AG04450 (cell line): ENCODE measurements at regions not wholly inside any gene's neighbourhood (a gene's known extent, or its start where the extent isn't known, plus 50 kb on each side); places are given as distances from the start of the nearest gene placed in this dataset.

ENCODE experiments used
- CTCF ChIA-PET: fragments of 300-600, 350-600 bp; formaldehyde crosslinking; extraction: SDS; loops from one replicate; lab custom pipeline; 2022; ENCODE audit warnings: antibody characterized with exemption, inconsistent platforms; lab: Charles Lee
- POLR2A ChIA-PET: fragments of 350-600 bp; formaldehyde crosslinking; extraction: SDS; loops from one replicate; lab custom pipeline; 2021; ENCODE audit warnings: antibody characterized with exemption, inconsistent platforms; lab: Yijun Ruan, JAX
- DNase-seq: peaks from one replicate; pipeline ENCODE4 v3.0.0-alpha.2; 2011; ENCODE audit warnings: low read depth, low spot score
- H3K27ac ChIP-seq: one replicate; pipeline ENCODE4 v1.5.1; 2012; ENCODE audit warnings: low read depth, low read length, control low read depth
- H3K27me3 ChIP-seq: one replicate; pipeline ENCODE4 v1.6.0; 2012; ENCODE audit warnings: low read length; ENCODE audit not compliant: control insufficient read depth, insufficient read depth
- H3K4me3 ChIP-seq: 2 replicates; pipeline ENCODE4 v1.5.1; 2011; ENCODE audit warnings: mild to moderate bottlenecking, low read depth, low read length, control low read depth
- H3K9me3 ChIP-seq: 2 replicates; pipeline ENCODE4 v1.5.1; 2012; ENCODE audit warnings: low read length; ENCODE audit not compliant: control insufficient read depth, insufficient read depth
- TF ChIP-seq, protein P1 (sequence below): IDR thresholded peaks from 2 replicates; pipeline ENCODE4 v1.5.1; 2011; ENCODE audit warnings: low read depth, low read length, control low read depth, inconsistent platforms

DNA sequence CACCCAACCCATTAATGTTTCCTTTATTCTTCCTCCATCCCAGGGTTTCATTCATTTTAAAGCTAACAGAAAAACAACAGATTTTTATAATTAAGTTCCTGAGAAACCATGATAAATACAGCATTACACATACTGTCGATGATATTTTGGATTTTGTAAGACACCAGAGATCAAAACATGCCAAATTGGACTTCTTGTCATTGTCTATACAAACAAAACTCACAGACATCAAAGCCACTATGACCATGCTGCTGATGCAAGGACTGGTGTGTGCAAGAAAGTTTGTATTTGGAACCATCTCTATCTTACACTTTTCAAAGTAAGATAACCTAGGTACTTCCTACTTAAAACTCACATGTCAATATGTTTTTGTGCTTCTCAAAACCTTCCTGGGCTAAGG, 294.0 kb upstream of the UGT8 start:
- POLR2A ChIA-PET = no interaction called here
- DNase-seq = no peak
- H3K9me3 ChIP-seq = no peaks in the 10 kb centered on the region

DNA sequence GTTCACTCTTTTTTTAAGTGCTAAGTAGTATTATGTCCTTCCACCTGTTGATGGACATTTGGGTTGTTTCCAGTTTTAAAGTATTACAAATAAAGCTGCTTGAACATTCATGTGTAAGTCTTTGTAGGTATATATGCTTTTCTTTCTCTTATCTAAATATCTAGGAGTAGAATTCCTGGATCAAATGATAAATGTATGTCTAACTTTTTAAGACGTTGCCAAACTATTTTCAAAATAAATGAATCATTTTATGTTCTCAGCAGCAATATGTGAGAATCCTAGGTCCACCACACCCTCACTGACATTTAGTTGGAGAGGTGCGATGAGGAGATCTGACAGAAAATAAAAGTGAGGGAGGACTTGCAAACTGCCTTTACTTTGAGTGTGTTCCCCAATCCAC, 291.7 kb upstream of the UGT8 start:
- no peaks in the 10 kb centered on the region for H3K27me3 ChIP-seq
- DNase-seq = no peak
- H3K27ac ChIP-seq = no peak overlapping the region
- TF ChIP-seq, protein P1, sequence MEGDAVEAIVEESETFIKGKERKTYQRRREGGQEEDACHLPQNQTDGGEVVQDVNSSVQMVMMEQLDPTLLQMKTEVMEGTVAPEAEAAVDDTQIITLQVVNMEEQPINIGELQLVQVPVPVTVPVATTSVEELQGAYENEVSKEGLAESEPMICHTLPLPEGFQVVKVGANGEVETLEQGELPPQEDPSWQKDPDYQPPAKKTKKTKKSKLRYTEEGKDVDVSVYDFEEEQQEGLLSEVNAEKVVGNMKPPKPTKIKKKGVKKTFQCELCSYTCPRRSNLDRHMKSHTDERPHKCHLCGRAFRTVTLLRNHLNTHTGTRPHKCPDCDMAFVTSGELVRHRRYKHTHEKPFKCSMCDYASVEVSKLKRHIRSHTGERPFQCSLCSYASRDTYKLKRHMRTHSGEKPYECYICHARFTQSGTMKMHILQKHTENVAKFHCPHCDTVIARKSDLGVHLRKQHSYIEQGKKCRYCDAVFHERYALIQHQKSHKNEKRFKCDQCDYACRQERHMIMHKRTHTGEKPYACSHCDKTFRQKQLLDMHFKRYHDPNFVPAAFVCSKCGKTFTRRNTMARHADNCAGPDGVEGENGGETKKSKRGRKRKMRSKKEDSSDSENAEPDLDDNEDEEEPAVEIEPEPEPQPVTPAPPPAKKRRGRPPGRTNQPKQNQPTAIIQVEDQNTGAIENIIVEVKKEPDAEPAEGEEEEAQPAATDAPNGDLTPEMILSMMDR = no peak
- POLR2A ChIA-PET = no interaction called here
- H3K4me3 ChIP-seq = no peak overlapping the region
- H3K9me3 ChIP-seq = no peaks in the 10 kb centered on the region
- CTCF ChIA-PET = no interaction called here

More for the DNA sequence above, 294.0 kb upstream of the UGT8 start:
- Histone ChIP-seq H3K27me3 (no peaks in the 10 kb centered on the region), H3K27ac (no peak overlapping the region), H3K4me3 (no peak overlapping the region)
- CTCF ChIA-PET = interaction anchor here (1.0 to 1.2 kb wide), 2 partner anchors 13 to 29 kb away, joined by 3 read pairs; no protein-coding TSS in a partner anchor
- TF ChIP-seq, protein P1 = no peak

DNA sequence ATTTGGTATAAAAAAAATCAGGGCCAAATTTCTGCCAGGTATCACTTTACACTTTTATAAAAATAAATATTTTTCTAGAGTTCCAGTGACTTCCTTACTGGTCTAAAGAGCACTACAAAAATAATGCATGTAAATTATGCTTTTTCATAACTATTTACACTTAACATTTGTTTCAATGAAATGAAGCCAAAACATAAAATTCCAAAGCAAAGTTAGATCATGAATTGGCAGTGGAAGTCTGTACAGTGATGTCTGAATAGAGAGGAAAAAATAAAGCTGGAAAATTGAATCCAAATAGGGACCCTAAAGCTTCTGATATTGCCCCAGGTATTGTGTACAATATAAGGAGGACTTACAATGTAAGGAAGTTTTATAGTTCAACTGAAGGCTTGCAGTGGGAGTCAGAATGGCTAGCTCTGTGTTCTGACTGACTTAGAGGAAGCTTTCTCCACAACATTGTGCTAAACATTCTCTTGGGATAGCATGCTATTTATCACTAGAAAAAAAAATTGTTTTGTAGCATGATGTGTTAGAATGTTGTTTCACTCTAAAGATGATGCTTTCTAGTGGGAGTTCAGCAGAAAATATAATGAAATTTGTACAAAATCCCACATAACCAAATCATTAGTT, 288.2 kb upstream of the UGT8 start:
- CTCF ChIA-PET = no interaction called here
- H3K27ac ChIP-seq = no peak overlapping the region
- TF ChIP-seq, protein P1 = no peak
- POLR2A ChIA-PET = no interaction called here
- H3K9me3 ChIP-seq = no peaks in the 10 kb centered on the region
- no peaks in the 10 kb centered on the region for H3K27me3 ChIP-seq
- no peak for DNase-seq
- H3K4me3 ChIP-seq = no peak overlapping the region

DNA sequence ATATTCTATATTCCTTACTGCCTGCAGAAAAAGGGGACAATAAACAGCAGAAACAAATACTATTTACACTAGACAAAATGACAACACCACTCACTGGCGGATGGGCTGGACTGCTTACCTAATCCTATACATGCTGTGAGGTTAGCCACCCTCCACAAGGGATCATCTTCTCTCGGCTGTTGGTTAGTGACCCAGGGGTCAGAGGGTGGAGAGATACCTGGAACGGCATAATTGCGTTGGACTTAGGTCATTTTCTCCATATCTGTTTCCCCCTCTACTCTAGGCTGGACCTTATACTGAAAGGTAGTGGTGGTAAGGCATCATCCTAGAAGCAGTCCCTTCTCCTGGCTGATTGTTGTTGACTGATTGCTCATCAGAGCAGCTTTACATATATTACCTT, 286.8 kb upstream of the UGT8 start:
- H3K27ac ChIP-seq = no peak overlapping the region
- ChIA-PET CTCF (no interaction called here), POLR2A (no interaction called here)
- H3K4me3 ChIP-seq = no peak overlapping the region
- TF ChIP-seq, protein P1 = no peak
- no peak for DNase-seq
- H3K9me3 ChIP-seq = no peaks in the 10 kb centered on the region
- no peaks in the 10 kb centered on the region for H3K27me3 ChIP-seq

DNA sequence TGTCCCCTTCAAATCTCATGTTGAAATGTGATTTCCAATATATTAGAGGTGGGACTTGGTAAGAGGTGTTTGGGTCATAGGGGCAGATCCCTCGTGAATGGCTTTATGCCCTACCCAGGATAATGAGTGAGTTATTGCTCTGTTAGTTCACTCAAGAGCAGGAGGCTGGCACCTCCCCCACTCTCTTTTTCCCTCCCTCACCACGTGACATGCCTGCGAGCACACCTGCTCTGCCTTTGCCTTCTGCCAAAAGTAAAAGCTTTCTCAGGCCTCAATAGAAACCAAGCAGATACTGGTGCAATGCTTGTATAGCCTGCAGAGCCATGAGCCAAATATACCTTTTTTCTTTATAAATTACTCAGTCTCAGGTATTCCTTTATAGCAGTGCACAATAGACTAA, 286.3 kb upstream of the UGT8 start:
- ChIA-PET POLR2A (no interaction called here), CTCF (interaction anchor here (1.0 kb wide), 1 partner anchor 66 kb away, joined by 3 read pairs; no protein-coding TSS in a partner anchor)
- no peak for DNase-seq
- no peaks in the 10 kb centered on the region for H3K27me3 ChIP-seq
- no peak overlapping the region for H3K27ac ChIP-seq
- no peaks in the 10 kb centered on the region for H3K9me3 ChIP-seq
- TF ChIP-seq, protein P1 = no peak
- H3K4me3 ChIP-seq = no peak overlapping the region
